PC-9 (cell line): ENCODE measurements at regions not wholly inside any gene's neighbourhood (a gene's known extent, or its start where the extent isn't known, plus 50 kb on each side); places are given as distances from the start of the nearest gene placed in this dataset.

Experiments
- EZH2 ChIP-seq: fragments of 200-600 bp; sonication (generic); IDR thresholded peaks from 2 replicates; pipeline ENCODE4 v1.8.0; 2017; ENCODE audit warnings: antibody characterized with exemption, low read depth
- TF ChIP-seq, protein P1 (sequence below): fragments of 200-600 bp; sonication (generic); conservative IDR thresholded peaks from 2 replicates; pipeline ENCODE4 v1.6.1; 2017; ENCODE audit warnings: mixed run types, antibody characterized with exemption, mild to moderate bottlenecking, moderate library complexity

DNA sequence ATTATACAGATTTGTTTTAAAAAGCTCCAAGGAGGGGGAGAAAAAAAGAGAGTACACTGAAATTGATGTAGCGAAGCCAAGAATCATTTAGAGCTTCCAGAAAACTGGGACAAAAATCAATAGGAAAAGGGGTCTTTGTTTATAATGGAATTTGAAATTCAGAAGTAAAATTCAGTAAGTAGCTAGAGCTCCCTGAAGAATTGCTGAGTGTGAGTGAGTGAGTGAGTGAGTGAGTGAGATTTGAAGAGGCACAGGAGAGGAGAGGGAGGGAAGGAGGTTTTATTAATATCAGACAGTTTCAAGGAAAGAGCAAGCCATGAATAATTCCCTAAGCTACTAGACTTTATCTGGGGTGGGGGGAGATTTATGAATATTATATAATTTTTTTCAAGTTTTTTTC, 60.7 kb upstream of the ARHGAP28 start:
- TF ChIP-seq, protein P1, sequence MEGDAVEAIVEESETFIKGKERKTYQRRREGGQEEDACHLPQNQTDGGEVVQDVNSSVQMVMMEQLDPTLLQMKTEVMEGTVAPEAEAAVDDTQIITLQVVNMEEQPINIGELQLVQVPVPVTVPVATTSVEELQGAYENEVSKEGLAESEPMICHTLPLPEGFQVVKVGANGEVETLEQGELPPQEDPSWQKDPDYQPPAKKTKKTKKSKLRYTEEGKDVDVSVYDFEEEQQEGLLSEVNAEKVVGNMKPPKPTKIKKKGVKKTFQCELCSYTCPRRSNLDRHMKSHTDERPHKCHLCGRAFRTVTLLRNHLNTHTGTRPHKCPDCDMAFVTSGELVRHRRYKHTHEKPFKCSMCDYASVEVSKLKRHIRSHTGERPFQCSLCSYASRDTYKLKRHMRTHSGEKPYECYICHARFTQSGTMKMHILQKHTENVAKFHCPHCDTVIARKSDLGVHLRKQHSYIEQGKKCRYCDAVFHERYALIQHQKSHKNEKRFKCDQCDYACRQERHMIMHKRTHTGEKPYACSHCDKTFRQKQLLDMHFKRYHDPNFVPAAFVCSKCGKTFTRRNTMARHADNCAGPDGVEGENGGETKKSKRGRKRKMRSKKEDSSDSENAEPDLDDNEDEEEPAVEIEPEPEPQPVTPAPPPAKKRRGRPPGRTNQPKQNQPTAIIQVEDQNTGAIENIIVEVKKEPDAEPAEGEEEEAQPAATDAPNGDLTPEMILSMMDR, result no peak
- no peak for TF ChIP-seq EZH2
